Epithelial cell of proximal tubule (primary cell): ENCODE measurements at regions not wholly inside any gene's neighbourhood (a gene's known extent, or its start where the extent isn't known, plus 50 kb on each side); places are given as distances from the start of the nearest gene placed in this dataset.

Experiments used
- DNase-seq: peaks from one replicate; pipeline ENCODE4 v3.0.0-alpha.2; 2011; ENCODE audit warnings: low read depth
- H3K4me3 ChIP-seq: 2 replicates; pipeline ENCODE4 v1.5.1; 2011; ENCODE audit warnings: low read depth, mild to moderate bottlenecking, low read length
- CTCF ChIP-seq: conservative IDR thresholded peaks from 2 replicates; pipeline ENCODE4 v1.5.1; 2012; ENCODE audit warnings: low read depth, mild to moderate bottlenecking, low read length

GRCh38 chr4:157576671-157577217 is 356.2 kb downstream of the GRIA2 start:
- no peak for DNase-seq
- no peak for TF ChIP-seq CTCF

GRCh38 chr4:157575339-157575738 is 354.8 kb downstream of the GRIA2 start:
- H3K4me3 ChIP-seq = no peak overlapping the region
- DNase-seq = no peak
- no peak for TF ChIP-seq CTCF

More at GRCh38 chr4:157576671-157577217, 356.2 kb downstream of the GRIA2 start:
- no peak overlapping the region for H3K4me3 ChIP-seq

GRCh38 chr4:157574606-157575005 is 354.1 kb downstream of the GRIA2 start:
- no peak overlapping the region for H3K4me3 ChIP-seq
- TF ChIP-seq CTCF = no peak
- DNase-seq = no peak

- H3K4me3 ChIP-seq = no peak overlapping the region
- no peak for DNase-seq
- TF ChIP-seq CTCF = no peak
These were observed 352.4 kb downstream of the GRIA2 start for GRCh38 chr4:157572951-157573350.

- TF ChIP-seq CTCF = no peak
- H3K4me3 ChIP-seq = no peak overlapping the region
- no peak for DNase-seq
These were observed 351.8 kb downstream of the GRIA2 start for GRCh38 chr4:157572284-157572683.

GRCh38 chr4:157564771-157565170 is 344.2 kb downstream of the GRIA2 start:
- no peak for TF ChIP-seq CTCF
- no peak for DNase-seq
- no peak overlapping the region for H3K4me3 ChIP-seq

- no peak overlapping the region for H3K4me3 ChIP-seq
- no peak for TF ChIP-seq CTCF
- DNase-seq = no peak
These were observed 343.7 kb downstream of the GRIA2 start for GRCh38 chr4:157564218-157564617.
